ENCODE measurements at regions not wholly inside any gene's neighbourhood (a gene's known extent, or its start where the extent isn't known, plus 50 kb on each side); places are given as distances from the start of the nearest gene placed in this dataset.

DNA sequence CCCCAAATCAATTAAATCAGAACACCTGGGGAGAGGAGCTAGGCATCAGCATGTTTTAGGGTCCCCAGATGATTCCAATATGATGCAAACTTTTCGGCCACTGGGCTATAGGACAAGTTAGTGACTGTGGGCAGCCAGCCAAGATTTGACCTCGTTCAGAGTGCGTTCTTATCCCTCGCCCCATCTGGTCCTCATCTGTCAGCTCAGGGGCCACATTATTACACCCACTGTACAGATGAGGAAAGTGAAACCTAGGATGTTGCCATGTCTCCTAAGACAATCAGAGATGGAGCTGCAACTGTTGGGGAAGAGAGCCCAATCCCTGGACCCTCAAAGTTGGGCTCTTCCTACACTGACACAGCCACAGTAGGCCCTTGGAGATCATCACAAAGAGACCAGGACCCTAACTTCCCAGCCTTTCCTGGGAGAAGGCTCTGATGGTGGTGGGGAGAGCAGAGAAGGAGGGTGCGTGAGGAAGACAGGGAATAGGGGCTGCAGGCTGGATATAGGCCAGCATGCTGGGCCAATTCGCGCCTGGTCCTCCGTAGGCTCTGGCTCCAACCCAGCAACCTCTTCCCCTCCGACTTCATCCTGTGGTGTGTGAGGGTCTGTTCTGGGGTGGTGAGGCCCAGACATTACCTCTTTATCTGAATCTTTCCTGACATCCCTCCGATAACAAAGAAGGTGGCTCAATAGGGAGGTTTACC lies 109.4 kb upstream of the ZMIZ1 start:
- ATAC-seq (ENCODE audit: insufficient read depth, low FRiP score) (no peak), DNase-seq (peak; percentile 46 to 81 (median 76))
- Histone ChIP-seq H3K9ac (ENCODE audit: insufficient read depth in 1 of 2, low read length in 2 of 2) (no peak overlapping the region), H3K9me3 (ENCODE audit: control insufficient read depth in 4 of 4, insufficient read depth in 3 of 4, low read length in 3 of 4) (no peaks in the 10 kb centered on the region), H3K36me3 (ENCODE audit: control insufficient read depth in 4 of 4, insufficient read depth in 4 of 4, low read length in 4 of 4) (no peaks in the 10 kb centered on the region), H3K27me3 (ENCODE audit: control insufficient read depth in 3 of 3, insufficient read depth in 3 of 3, low read length in 2 of 3) (no peaks in the 10 kb centered on the region), H3K27ac (ENCODE audit: low read depth in 1 of 2, low read length in 1 of 2) (no peak overlapping the region), H3K4me1 (ENCODE audit: control insufficient read depth in 5 of 5, insufficient read depth in 5 of 5, low read length in 5 of 5) (peaks cover 2 to 23% (median 9%) of the 10 kb centered on the region in 5 donors), H3K4me3 (no peak overlapping the region)
- WGBS, 2 donors: 53 to 73% methylated on average over 10 of the region's 10 CpGs
- TF ChIP-seq, protein P1, sequence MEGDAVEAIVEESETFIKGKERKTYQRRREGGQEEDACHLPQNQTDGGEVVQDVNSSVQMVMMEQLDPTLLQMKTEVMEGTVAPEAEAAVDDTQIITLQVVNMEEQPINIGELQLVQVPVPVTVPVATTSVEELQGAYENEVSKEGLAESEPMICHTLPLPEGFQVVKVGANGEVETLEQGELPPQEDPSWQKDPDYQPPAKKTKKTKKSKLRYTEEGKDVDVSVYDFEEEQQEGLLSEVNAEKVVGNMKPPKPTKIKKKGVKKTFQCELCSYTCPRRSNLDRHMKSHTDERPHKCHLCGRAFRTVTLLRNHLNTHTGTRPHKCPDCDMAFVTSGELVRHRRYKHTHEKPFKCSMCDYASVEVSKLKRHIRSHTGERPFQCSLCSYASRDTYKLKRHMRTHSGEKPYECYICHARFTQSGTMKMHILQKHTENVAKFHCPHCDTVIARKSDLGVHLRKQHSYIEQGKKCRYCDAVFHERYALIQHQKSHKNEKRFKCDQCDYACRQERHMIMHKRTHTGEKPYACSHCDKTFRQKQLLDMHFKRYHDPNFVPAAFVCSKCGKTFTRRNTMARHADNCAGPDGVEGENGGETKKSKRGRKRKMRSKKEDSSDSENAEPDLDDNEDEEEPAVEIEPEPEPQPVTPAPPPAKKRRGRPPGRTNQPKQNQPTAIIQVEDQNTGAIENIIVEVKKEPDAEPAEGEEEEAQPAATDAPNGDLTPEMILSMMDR (IDR thresholded peaks at IDR 0.05; ENCODE audit: control extremely low read depth, extremely low read depth): no peak

DNA sequence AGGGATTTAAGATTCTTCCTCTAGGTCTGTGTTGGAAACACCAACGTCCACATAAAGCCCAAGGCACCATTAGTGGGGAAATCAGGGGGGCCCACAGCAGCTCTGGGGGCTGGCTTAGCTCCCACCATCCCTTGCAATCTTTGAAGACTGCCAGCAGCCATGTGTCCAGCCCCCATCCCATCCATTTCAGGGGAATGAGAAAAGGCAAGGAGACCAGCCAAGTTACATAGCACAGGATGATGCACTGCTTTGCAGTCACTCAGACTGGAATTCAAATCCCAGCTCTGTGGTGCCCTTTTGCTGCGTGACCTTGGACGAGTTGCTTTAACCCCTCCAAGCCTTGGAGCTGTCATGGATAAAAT lies 108.9 kb upstream of the ZMIZ1 start:
- Histone ChIP-seq H3K9me3 (ENCODE audit: control insufficient read depth in 4 of 4, insufficient read depth in 3 of 4, low read length in 3 of 4) (no peaks in the 10 kb centered on the region), H3K27ac (ENCODE audit: low read depth in 1 of 2, low read length in 1 of 2) (peak overlapping the region in 1 of 2 donors; percentile 2), H3K4me3 (no peak overlapping the region), H3K27me3 (ENCODE audit: control insufficient read depth in 3 of 3, insufficient read depth in 3 of 3, low read length in 2 of 3) (no peaks in the 10 kb centered on the region), H3K36me3 (ENCODE audit: control insufficient read depth in 4 of 4, insufficient read depth in 4 of 4, low read length in 4 of 4) (no peaks in the 10 kb centered on the region), H3K4me1 (ENCODE audit: control insufficient read depth in 5 of 5, insufficient read depth in 5 of 5, low read length in 5 of 5) (peaks cover 2 to 26% (median 12%) of the 10 kb centered on the region in 5 donors), H3K9ac (ENCODE audit: insufficient read depth in 1 of 2, low read length in 2 of 2) (no peak overlapping the region)
- DNase-seq: peak; percentile 78 to 94 (median 89)
- no peak for ATAC-seq (ENCODE audit: insufficient read depth, low FRiP score)
- TF ChIP-seq, protein P1 (IDR thresholded peaks at IDR 0.05; ENCODE audit: control extremely low read depth, extremely low read depth): no peak
- 61 to 63% methylated on average over 3 of the region's 3 CpGs for WGBS, 2 donors

DNA sequence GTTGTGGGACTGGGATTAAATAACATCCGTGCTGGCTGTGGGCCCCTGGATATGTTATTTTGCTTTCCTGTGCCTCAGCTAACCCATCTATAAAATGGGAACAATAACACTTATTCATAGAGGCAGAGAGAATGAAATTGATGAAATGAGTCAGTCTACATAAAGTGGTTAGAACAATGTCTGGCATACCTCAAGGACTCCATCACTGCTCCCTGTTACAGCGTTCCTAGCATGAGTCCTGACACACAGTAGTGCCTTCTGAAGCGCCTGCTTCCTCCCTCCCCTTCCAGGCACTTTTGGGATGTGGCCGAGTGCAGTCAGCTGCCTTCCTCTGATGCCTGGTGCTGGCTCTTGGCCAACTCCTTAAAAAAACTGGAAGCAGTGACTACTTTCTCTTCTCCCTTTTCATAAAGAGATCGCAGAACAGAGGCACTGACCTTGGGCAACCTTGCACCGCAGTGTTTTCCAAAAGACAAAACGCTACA lies 108.4 kb upstream of the ZMIZ1 start:
- DNase-seq (peak; percentile 88 to 92 (median 91)), ATAC-seq (ENCODE audit: insufficient read depth, low FRiP score) (peak; percentile 45)
- H3K4me3 ChIP-seq: no peak overlapping the region
- peaks cover 3 to 30% (median 14%) of the 10 kb centered on the region in 5 donors for H3K4me1 ChIP-seq (ENCODE audit: control insufficient read depth in 5 of 5, insufficient read depth in 5 of 5, low read length in 5 of 5)
- H3K9ac ChIP-seq (ENCODE audit: insufficient read depth in 1 of 2, low read length in 2 of 2): no peak overlapping the region
- H3K27me3 ChIP-seq (ENCODE audit: control insufficient read depth in 3 of 3, insufficient read depth in 3 of 3, low read length in 2 of 3): no peaks in the 10 kb centered on the region
- WGBS, 2 donors: 28 to 48% methylated on average over 7 of the region's 7 CpGs
- TF ChIP-seq, protein P1 (IDR thresholded peaks at IDR 0.05; ENCODE audit: control extremely low read depth, extremely low read depth): no peak
- H3K27ac ChIP-seq (ENCODE audit: low read depth in 1 of 2, low read length in 1 of 2): peak overlapping the region in 1 of 2 donors; percentile 30
- no peaks in the 10 kb centered on the region for H3K36me3 ChIP-seq (ENCODE audit: control insufficient read depth in 4 of 4, insufficient read depth in 4 of 4, low read length in 4 of 4)
- H3K9me3 ChIP-seq (ENCODE audit: control insufficient read depth in 4 of 4, insufficient read depth in 3 of 4, low read length in 3 of 4): no peaks in the 10 kb centered on the region

All from lung (tissue), 11 donors.